ENCODE measurements at regions not wholly inside any gene's neighbourhood (a gene's known extent, or its start where the extent isn't known, plus 50 kb on each side); places are given as distances from the start of the nearest gene placed in this dataset.

GRCh38 chr5:92562065-92562464 is 1019.0 kb downstream of the NR2F1-AS1 start:
- CTCF ChIA-PET, result no interaction called here
- TF ChIP-seq CTCF (IDR thresholded peaks at IDR 0.05; ENCODE audit: insufficient read depth, low read depth, low read length), result no peak
- POLR2A ChIA-PET, result no interaction called here
- Histone ChIP-seq H3K36me3 (ENCODE audit: control insufficient read depth, insufficient read depth, low read length) (no peaks in the 10 kb centered on the region), H3K27me3 (ENCODE audit: control insufficient read depth, insufficient read depth, low read length) (no peaks in the 10 kb centered on the region), H3K4me3 (ENCODE audit: low read depth, low read length) (no peak overlapping the region)
- no peak for DNase-seq (ENCODE audit: low read depth)

GRCh38 chr5:92561411-92561959 is 1019.5 kb downstream of the NR2F1-AS1 start:
- CTCF ChIA-PET, result no interaction called here

GRCh38 chr5:92560698-92561401 is 1020.2 kb downstream of the NR2F1-AS1 start:
- CTCF ChIA-PET, result no interaction called here
- no peak for DNase-seq (ENCODE audit: low read depth)
- TF ChIP-seq CTCF (IDR thresholded peaks at IDR 0.05; ENCODE audit: insufficient read depth, low read depth, low read length), result no peak
- POLR2A ChIA-PET, result no interaction called here
- H3K36me3 ChIP-seq (ENCODE audit: control insufficient read depth, insufficient read depth, low read length), result no peaks in the 10 kb centered on the region
- no peaks in the 10 kb centered on the region for H3K27me3 ChIP-seq (ENCODE audit: control insufficient read depth, insufficient read depth, low read length)
- no peak overlapping the region for H3K4me3 ChIP-seq (ENCODE audit: low read depth, low read length)

More at GRCh38 chr5:92561411-92561959, 1019.5 kb downstream of the NR2F1-AS1 start:
- no peaks in the 10 kb centered on the region for H3K27me3 ChIP-seq (ENCODE audit: control insufficient read depth, insufficient read depth, low read length)
- POLR2A ChIA-PET, result no interaction called here
- H3K36me3 ChIP-seq (ENCODE audit: control insufficient read depth, insufficient read depth, low read length), result no peaks in the 10 kb centered on the region
- no peak for TF ChIP-seq CTCF (IDR thresholded peaks at IDR 0.05; ENCODE audit: insufficient read depth, low read depth, low read length)
- H3K4me3 ChIP-seq (ENCODE audit: low read depth, low read length), result no peak overlapping the region
- no peak for DNase-seq (ENCODE audit: low read depth)

- H3K4me3 ChIP-seq (ENCODE audit: low read depth, low read length), result no peak overlapping the region
- ChIA-PET POLR2A (no interaction called here), CTCF (no interaction called here)
- no peaks in the 10 kb centered on the region for H3K27me3 ChIP-seq (ENCODE audit: control insufficient read depth, insufficient read depth, low read length)
- peak; percentile 23; the same call in 1 of the 2 replicates for TF ChIP-seq CTCF (IDR thresholded peaks at IDR 0.05; ENCODE audit: insufficient read depth, low read depth, low read length)
- DNase-seq (ENCODE audit: low read depth), result no peak
- no peaks in the 10 kb centered on the region for H3K36me3 ChIP-seq (ENCODE audit: control insufficient read depth, insufficient read depth, low read length)
Measured at GRCh38 chr5:92559781-92560180, 1021.2 kb downstream of the NR2F1-AS1 start.

- no peaks in the 10 kb centered on the region for H3K36me3 ChIP-seq (ENCODE audit: control insufficient read depth, insufficient read depth, low read length)
- no peak for TF ChIP-seq CTCF (IDR thresholded peaks at IDR 0.05; ENCODE audit: insufficient read depth, low read depth, low read length)
- no peaks in the 10 kb centered on the region for H3K27me3 ChIP-seq (ENCODE audit: control insufficient read depth, insufficient read depth, low read length)
- POLR2A ChIA-PET, result no interaction called here
- no peak overlapping the region for H3K4me3 ChIP-seq (ENCODE audit: low read depth, low read length)
- CTCF ChIA-PET, result no interaction called here
- DNase-seq (ENCODE audit: low read depth), result no peak
Measured at GRCh38 chr5:92559331-92559730, 1021.7 kb downstream of the NR2F1-AS1 start.
